ENCODE measurements at regions not wholly inside any gene's neighbourhood (a gene's known extent, or its start where the extent isn't known, plus 50 kb on each side); places are given as distances from the start of the nearest gene placed in this dataset.

DNA sequence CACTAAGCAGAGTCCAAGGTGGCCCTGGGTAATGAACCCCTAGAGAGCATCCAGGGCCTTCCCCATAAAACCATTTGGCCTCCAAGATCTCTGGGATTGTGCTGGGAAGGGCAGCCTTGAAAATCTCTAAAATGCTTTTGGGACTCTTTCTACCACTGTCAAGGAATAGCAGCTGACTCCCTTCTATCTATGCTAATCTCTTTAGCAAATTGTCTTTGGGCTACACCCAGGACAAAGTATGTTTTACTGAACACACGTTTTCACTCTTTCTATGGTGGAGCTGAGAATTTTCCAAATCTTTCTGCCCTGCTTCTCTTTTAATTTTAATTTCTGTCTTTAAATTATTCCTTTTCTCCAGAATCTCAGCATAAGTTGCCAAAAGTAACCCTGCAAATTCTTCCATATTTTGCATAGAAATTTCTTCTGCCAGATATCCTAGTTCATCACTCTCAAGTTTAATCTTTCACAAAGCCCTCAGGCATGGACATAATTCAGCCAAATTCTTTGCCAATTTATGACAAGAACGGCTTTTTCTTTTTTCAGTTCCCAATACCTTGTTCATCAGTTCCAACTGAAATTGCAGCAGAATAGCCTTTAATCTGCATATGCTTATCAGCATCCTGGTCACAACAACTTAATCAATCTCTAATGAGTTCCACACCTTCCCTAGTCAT is 687.0 kb upstream of the ADGRL4 start:
- ChIA-PET CTCF (ENCODE audit: low intra/inter-chr PET ratio, low total read pairs) (no interaction called here), POLR2A (no interaction called here)
- Histone ChIP-seq H3K79me2 (ENCODE audit: insufficient read depth, low read length) (no peaks in the 10 kb centered on the region), H2AFZ (ENCODE audit: low read length) (no peak overlapping the region), H3K4me1 (ENCODE audit: insufficient read depth, low read length) (no peaks in the 10 kb centered on the region), H3K4me3 (replicated peaks in 1 of 3; ENCODE audit: insufficient read depth in 1 of 3, low read depth in 2 of 3, low read length in 3 of 3) (no peak overlapping the region), H3K27ac (ENCODE audit: extremely low read length, insufficient read depth, low read length) (no peak overlapping the region), H3K4me2 (ENCODE audit: low read depth, low read length) (no peak overlapping the region), H3K36me3 (replicated peaks in 1 of 2; ENCODE audit: control insufficient read depth in 1 of 2, insufficient read depth in 2 of 2, low read length in 2 of 2) (no peaks in the 10 kb centered on the region), H3K27me3 (ENCODE audit: control insufficient read depth in 1 of 2, insufficient read depth in 2 of 2, low read length in 2 of 2) (no peaks in the 10 kb centered on the region), H3K9ac (ENCODE audit: insufficient read depth, low read depth, low read length) (no peak overlapping the region), H4K20me1 (ENCODE audit: insufficient read depth, low read length) (no peaks in the 10 kb centered on the region), H3K9me3 (ENCODE audit: low read length) (peaks cover 65% of the 10 kb centered on the region)
- no TSS peak for BruUV-seq (replicated peaks)
- FAIRE-seq, result no peak
- intact Hi-C loops (cut with micrococcal nuclease; ENCODE audit: unreplicated experiment) (no loop called here), in situ Hi-C loops (cut with HindIII; ENCODE audit: extremely low pct_ligation_motif_present, low pct_unique_long_range_greater_than_20kb) (no loop called here)
- DNase-seq (ENCODE audit: low spot score), result no peak
- 8% methylated on average over 2 of the region's 2 CpGs for WGBS (ENCODE audit: low lambda C conversion rate)
- ATAC-seq, result no peak
- TF ChIP-seq CHCHD3 (CRISPR knock-in tag; IDR thresholded peaks at IDR 0.05) (no peak), EHMT2 (IDR thresholded peaks at IDR 0.05; ENCODE audit: borderline replicate concordance, low read depth, low read length) (no peak), ZNF713 (CRISPR knock-in tag; IDR thresholded peaks at IDR 0.05) (no peak), ISL2 (CRISPR knock-in tag; IDR thresholded peaks at IDR 0.05) (no peak), ZFP36L1 (CRISPR knock-in tag; IDR thresholded peaks at IDR 0.05) (no peak), MAFF (IDR thresholded peaks at IDR 0.05; ENCODE audit: low read depth, low read length) (no peak), CBX2 (IDR thresholded peaks at IDR 0.05; ENCODE audit: low read depth, low read length) (no peak), CBX2 (CRISPR knock-in tag; IDR thresholded peaks at IDR 0.05; ENCODE audit: low read depth) (no peak), PHF20 (CRISPR knock-in tag; IDR thresholded peaks at IDR 0.05) (no peak), SP140L (CRISPR knock-in tag; IDR thresholded peaks at IDR 0.05; ENCODE audit: borderline replicate concordance) (no peak), ZNF180 (CRISPR knock-in tag; IDR thresholded peaks at IDR 0.05; ENCODE audit: borderline replicate concordance, low read depth) (no peak), ZNF335 (CRISPR knock-in tag; IDR thresholded peaks at IDR 0.05) (no peak), CBX1 (IDR thresholded peaks at IDR 0.05; ENCODE audit: low read depth) (no peak)
- TF ChIP-seq, protein P1, sequence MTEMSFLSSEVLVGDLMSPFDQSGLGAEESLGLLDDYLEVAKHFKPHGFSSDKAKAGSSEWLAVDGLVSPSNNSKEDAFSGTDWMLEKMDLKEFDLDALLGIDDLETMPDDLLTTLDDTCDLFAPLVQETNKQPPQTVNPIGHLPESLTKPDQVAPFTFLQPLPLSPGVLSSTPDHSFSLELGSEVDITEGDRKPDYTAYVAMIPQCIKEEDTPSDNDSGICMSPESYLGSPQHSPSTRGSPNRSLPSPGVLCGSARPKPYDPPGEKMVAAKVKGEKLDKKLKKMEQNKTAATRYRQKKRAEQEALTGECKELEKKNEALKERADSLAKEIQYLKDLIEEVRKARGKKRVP (CRISPR knock-in tag; IDR thresholded peaks at IDR 0.05), result no peak
- TF ChIP-seq, protein P2, sequence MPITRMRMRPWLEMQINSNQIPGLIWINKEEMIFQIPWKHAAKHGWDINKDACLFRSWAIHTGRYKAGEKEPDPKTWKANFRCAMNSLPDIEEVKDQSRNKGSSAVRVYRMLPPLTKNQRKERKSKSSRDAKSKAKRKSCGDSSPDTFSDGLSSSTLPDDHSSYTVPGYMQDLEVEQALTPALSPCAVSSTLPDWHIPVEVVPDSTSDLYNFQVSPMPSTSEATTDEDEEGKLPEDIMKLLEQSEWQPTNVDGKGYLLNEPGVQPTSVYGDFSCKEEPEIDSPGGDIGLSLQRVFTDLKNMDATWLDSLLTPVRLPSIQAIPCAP (CRISPR knock-in tag; IDR thresholded peaks at IDR 0.05; ENCODE audit: low read depth), result no peak
- TF ChIP-seq, protein P3, sequence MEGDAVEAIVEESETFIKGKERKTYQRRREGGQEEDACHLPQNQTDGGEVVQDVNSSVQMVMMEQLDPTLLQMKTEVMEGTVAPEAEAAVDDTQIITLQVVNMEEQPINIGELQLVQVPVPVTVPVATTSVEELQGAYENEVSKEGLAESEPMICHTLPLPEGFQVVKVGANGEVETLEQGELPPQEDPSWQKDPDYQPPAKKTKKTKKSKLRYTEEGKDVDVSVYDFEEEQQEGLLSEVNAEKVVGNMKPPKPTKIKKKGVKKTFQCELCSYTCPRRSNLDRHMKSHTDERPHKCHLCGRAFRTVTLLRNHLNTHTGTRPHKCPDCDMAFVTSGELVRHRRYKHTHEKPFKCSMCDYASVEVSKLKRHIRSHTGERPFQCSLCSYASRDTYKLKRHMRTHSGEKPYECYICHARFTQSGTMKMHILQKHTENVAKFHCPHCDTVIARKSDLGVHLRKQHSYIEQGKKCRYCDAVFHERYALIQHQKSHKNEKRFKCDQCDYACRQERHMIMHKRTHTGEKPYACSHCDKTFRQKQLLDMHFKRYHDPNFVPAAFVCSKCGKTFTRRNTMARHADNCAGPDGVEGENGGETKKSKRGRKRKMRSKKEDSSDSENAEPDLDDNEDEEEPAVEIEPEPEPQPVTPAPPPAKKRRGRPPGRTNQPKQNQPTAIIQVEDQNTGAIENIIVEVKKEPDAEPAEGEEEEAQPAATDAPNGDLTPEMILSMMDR (CRISPR knock-in tag; IDR thresholded peaks at IDR 0.05), result no peak
- TF ChIP-seq, protein P4, sequence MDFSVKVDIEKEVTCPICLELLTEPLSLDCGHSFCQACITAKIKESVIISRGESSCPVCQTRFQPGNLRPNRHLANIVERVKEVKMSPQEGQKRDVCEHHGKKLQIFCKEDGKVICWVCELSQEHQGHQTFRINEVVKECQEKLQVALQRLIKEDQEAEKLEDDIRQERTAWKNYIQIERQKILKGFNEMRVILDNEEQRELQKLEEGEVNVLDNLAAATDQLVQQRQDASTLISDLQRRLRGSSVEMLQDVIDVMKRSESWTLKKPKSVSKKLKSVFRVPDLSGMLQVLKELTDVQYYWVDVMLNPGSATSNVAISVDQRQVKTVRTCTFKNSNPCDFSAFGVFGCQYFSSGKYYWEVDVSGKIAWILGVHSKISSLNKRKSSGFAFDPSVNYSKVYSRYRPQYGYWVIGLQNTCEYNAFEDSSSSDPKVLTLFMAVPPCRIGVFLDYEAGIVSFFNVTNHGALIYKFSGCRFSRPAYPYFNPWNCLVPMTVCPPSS (IDR thresholded peaks at IDR 0.05), result no peak
- TF ChIP-seq, protein P5, sequence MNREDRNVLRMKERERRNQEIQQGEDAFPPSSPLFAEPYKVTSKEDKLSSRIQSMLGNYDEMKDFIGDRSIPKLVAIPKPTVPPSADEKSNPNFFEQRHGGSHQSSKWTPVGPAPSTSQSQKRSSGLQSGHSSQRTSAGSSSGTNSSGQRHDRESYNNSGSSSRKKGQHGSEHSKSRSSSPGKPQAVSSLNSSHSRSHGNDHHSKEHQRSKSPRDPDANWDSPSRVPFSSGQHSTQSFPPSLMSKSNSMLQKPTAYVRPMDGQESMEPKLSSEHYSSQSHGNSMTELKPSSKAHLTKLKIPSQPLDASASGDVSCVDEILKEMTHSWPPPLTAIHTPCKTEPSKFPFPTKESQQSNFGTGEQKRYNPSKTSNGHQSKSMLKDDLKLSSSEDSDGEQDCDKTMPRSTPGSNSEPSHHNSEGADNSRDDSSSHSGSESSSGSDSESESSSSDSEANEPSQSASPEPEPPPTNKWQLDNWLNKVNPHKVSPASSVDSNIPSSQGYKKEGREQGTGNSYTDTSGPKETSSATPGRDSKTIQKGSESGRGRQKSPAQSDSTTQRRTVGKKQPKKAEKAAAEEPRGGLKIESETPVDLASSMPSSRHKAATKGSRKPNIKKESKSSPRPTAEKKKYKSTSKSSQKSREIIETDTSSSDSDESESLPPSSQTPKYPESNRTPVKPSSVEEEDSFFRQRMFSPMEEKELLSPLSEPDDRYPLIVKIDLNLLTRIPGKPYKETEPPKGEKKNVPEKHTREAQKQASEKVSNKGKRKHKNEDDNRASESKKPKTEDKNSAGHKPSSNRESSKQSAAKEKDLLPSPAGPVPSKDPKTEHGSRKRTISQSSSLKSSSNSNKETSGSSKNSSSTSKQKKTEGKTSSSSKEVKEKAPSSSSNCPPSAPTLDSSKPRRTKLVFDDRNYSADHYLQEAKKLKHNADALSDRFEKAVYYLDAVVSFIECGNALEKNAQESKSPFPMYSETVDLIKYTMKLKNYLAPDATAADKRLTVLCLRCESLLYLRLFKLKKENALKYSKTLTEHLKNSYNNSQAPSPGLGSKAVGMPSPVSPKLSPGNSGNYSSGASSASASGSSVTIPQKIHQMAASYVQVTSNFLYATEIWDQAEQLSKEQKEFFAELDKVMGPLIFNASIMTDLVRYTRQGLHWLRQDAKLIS (CRISPR knock-in tag; IDR thresholded peaks at IDR 0.05), result no peak

Measured in HepG2 (cell line).